HTR-8/SVneo (cell line): ENCODE measurements at regions not wholly inside any gene's neighbourhood (a gene's known extent, or its start where the extent isn't known, plus 50 kb on each side); places are given as distances from the start of the nearest gene placed in this dataset.

Experiments used
- DNase-seq: peaks from one replicate; pipeline ENCODE4 v3.0.0; 2011; ENCODE audit warnings: low spot score, mixed read lengths; ENCODE audit not compliant: insufficient read length
- FAIRE-seq: peaks from 2 replicates; lab custom pipeline; 2011; peaks lifted over from hg19 to GRCh38; lab: Jason Lieb, UNC

GRCh38 chr12:13772264-13772663, 209.1 kb downstream of the GRIN2B start:
- FAIRE-seq (no peak), DNase-seq (no peak)

GRCh38 chr12:13770576-13770975, 210.8 kb downstream of the GRIN2B start:
- FAIRE-seq (no peak), DNase-seq (no peak)

GRCh38 chr12:13769966-13770365, 211.4 kb downstream of the GRIN2B start:
- FAIRE-seq, result no peak
- DNase-seq, result no peak

GRCh38 chr12:13769273-13769672, 212.1 kb downstream of the GRIN2B start:
- DNase-seq, result no peak
- FAIRE-seq, result no peak

GRCh38 chr12:13764748-13765147, 216.7 kb downstream of the GRIN2B start:
- DNase-seq, result no peak
- FAIRE-seq, result no peak

GRCh38 chr12:13749389-13749788, 232.0 kb downstream of the GRIN2B start:
- FAIRE-seq (no peak), DNase-seq (no peak)

GRCh38 chr12:13745111-13745860, 236.1 kb downstream of the GRIN2B start:
- no peak for DNase-seq
- FAIRE-seq, result no peak

- no peak for DNase-seq
- FAIRE-seq, result no peak
Measured at GRCh38 chr12:13744561-13744960, 236.8 kb downstream of the GRIN2B start.

- no peak for DNase-seq
- FAIRE-seq, result no peak
Measured at GRCh38 chr12:13740149-13740545, 241.3 kb downstream of the GRIN2B start.

- FAIRE-seq (no peak), DNase-seq (no peak)
Measured at GRCh38 chr12:13735734-13736133, 245.7 kb downstream of the GRIN2B start.

- no peak for FAIRE-seq
Measured at GRCh38 chr12:13734584-13735152, 246.7 kb downstream of the GRIN2B start.

GRCh38 chr12:13727707-13728195, 253.7 kb downstream of the GRIN2B start:
- DNase-seq (no peak), FAIRE-seq (no peak)

More at GRCh38 chr12:13734584-13735152, 246.7 kb downstream of the GRIN2B start:
- DNase-seq, result no peak

- DNase-seq (no peak), FAIRE-seq (no peak)
Measured at GRCh38 chr12:13725049-13725448, 256.4 kb downstream of the GRIN2B start.

GRCh38 chr12:13724136-13724535, 257.3 kb downstream of the GRIN2B start:
- FAIRE-seq (no peak), DNase-seq (no peak)

- DNase-seq, result no peak
- no peak for FAIRE-seq
Measured at GRCh38 chr12:13719986-13720385, 261.4 kb downstream of the GRIN2B start.

- FAIRE-seq, result no peak
- DNase-seq, result no peak
Measured at GRCh38 chr12:13718271-13718670, 263.1 kb downstream of the GRIN2B start.

- DNase-seq, result no peak
- FAIRE-seq, result no peak
Measured at GRCh38 chr12:13716119-13716518, 265.3 kb downstream of the GRIN2B start.

GRCh38 chr12:13713556-13714410, 267.6 kb downstream of the GRIN2B start:
- FAIRE-seq, result no peak
- DNase-seq, result no peak

- DNase-seq, result no peak
- FAIRE-seq, result no peak
Measured at GRCh38 chr12:13707829-13708228, 273.6 kb downstream of the GRIN2B start.

GRCh38 chr12:13702381-13702780, 279.0 kb downstream of the GRIN2B start:
- DNase-seq (no peak), FAIRE-seq (no peak)

GRCh38 chr12:13701502-13701901, 279.9 kb downstream of the GRIN2B start:
- FAIRE-seq, result no peak
- no peak for DNase-seq
